K562 (cell line): ENCODE measurements at regions not wholly inside any gene's neighbourhood (a gene's known extent, or its start where the extent isn't known, plus 50 kb on each side); places are given as distances from the start of the nearest gene placed in this dataset.

Experiments used
- C11orf30 ChIP-seq: fragments of 450-650 bp; IDR thresholded peaks from 2 replicates; pipeline ENCODE4 v1.6.1; 2016; ENCODE audit warnings: low read depth, mild to moderate bottlenecking
- EGR1 ChIP-seq: fragments of 450-650 bp; conservative IDR thresholded peaks from 2 replicates; pipeline ENCODE4 v1.6.1; 2017; ENCODE audit warnings: mild to moderate bottlenecking
- FOXA3 ChIP-seq, 2 experiments: fragments of 450-650 bp in 1 of 2; sonication (generic) in 1 of 2; formaldehyde crosslinking; IDR thresholded peaks in 1 of 2; conservative IDR thresholded peaks in 1 of 2; 2 replicates each; pipeline versions ENCODE4 v1.4.0 to v1.8.0; 2020 to 2022; ENCODE audit warnings: mild to moderate bottlenecking in 2 of 2, missing genetic modification reagents in 1 of 2
- FOXP4 ChIP-seq: sonication (generic); formaldehyde crosslinking; IDR thresholded peaks from 2 replicates; pipeline ENCODE4 v1.8.0; 2022; ENCODE audit warnings: mild to moderate bottlenecking, missing genetic modification reagents, borderline replicate concordance
- HNRNPH1 ChIP-seq: fragments of 200-400 bp; formaldehyde crosslinking; optimal IDR thresholded peaks from 2 replicates; pipeline ENCODE3; 2017; ENCODE audit warnings: low read depth, mild to moderate bottlenecking, low read length, moderate library complexity
- HNRNPK ChIP-seq: fragments of 200-400 bp; formaldehyde crosslinking; IDR thresholded peaks from one replicate; pipeline ENCODE4 v1.6.1; 2018; ENCODE audit warnings: mild to moderate bottlenecking, low read depth, low read length; ENCODE audit not compliant: poor library complexity, severe bottlenecking
- NONO ChIP-seq, 2 experiments: fragments of 200-400 bp in 1 of 2; fragments of 450-650 bp in 1 of 2; formaldehyde crosslinking in 1 of 2; IDR thresholded peaks; 2 replicates each; pipeline ENCODE4 v1.6.1; 2017; ENCODE audit warnings: low read depth in 2 of 2, mild to moderate bottlenecking in 2 of 2, moderate library complexity in 2 of 2, low read length in 1 of 2
- PHF20 ChIP-seq: fragments of 450-650 bp; IDR thresholded peaks from 2 replicates; pipeline ENCODE4 v1.6.1; 2018; ENCODE audit not compliant: partially characterized antibody
- PHF8 ChIP-seq: fragments of 200-600 bp; sonication (generic); IDR thresholded peaks from 2 replicates; pipeline ENCODE4 v1.6.1; 2012; ENCODE audit warnings: mixed run types, mild to moderate bottlenecking, inconsistent platforms, low read length, moderate library complexity, borderline replicate concordance
- POLR3A ChIP-seq: IDR thresholded peaks from 2 replicates; pipeline ENCODE4 v1.6.1; 2011; ENCODE audit warnings: borderline replicate concordance, mild to moderate bottlenecking, moderate library complexity; ENCODE audit not compliant: insufficient read length, insufficient read depth; ENCODE audit errors: extremely low read depth
- RBFOX2 ChIP-seq: fragments of 200-400 bp; formaldehyde crosslinking; IDR thresholded peaks from 2 replicates; pipeline ENCODE4 v1.6.1; 2017; ENCODE audit warnings: low read depth, mild to moderate bottlenecking, low read length, moderate library complexity
- RFX1 ChIP-seq: fragments of 450-650 bp; IDR thresholded peaks from 2 replicates; pipeline ENCODE4 v1.6.1; 2016; ENCODE audit warnings: mild to moderate bottlenecking, moderate library complexity
- ZNF12 ChIP-seq: sonication (generic); formaldehyde crosslinking; IDR thresholded peaks from 2 replicates; pipeline ENCODE4 v1.4.0; 2020; ENCODE audit warnings: mild to moderate bottlenecking, missing genetic modification reagents
- ZNF121 ChIP-seq: sonication (generic); formaldehyde crosslinking; conservative IDR thresholded peaks from 2 replicates; pipeline ENCODE4 v1.8.0; 2022; ENCODE audit warnings: missing genetic modification reagents
- ZNF408 ChIP-seq: fragments of 250-450 bp; sonication (Bioruptor Pico); IDR thresholded peaks from 2 replicates; pipeline ENCODE4 v1.4.0; 2020; ENCODE audit warnings: low read depth, mild to moderate bottlenecking, moderate library complexity
- ZNF717 ChIP-seq: fragments of 250-450 bp; sonication (Bioruptor Pico); IDR thresholded peaks from 2 replicates; pipeline ENCODE4 v1.5.0; 2021
- ZNF766 ChIP-seq: fragments of 200-800 bp; sonication (Bioruptor generic); conservative IDR thresholded peaks from 2 replicates; pipeline ENCODE4 v1.6.1; 2016; ENCODE audit warnings: missing genetic modification characterization, missing compliant biosample characterization
- ZNF77 ChIP-seq: fragments of 250-450 bp; sonication (Bioruptor Pico); IDR thresholded peaks from 2 replicates; pipeline ENCODE4 v1.5.0; 2020
- TF ChIP-seq, protein P1 (sequence below), 2 experiments: fragments of 250-450 bp in 1 of 2; fragments of 450-650 bp in 1 of 2; sonication (Bioruptor Pico) in 1 of 2; IDR thresholded peaks; 2 replicates each; pipeline versions ENCODE4 v1.6.1 to v1.8.0; 2016 to 2021; ENCODE audit warnings: mild to moderate bottlenecking in 2 of 2, moderate library complexity in 2 of 2, missing compliant biosample characterization in 1 of 2, missing genetic modification characterization in 1 of 2
- TF ChIP-seq, protein P2 (sequence below): fragments of 450-650 bp; formaldehyde crosslinking; IDR thresholded peaks from 2 replicates; pipeline ENCODE4 v1.4.0; 2022; ENCODE audit warnings: missing genetic modification characterization
- TF ChIP-seq, protein P3 (sequence below): fragments of 450-650 bp; IDR thresholded peaks from 2 replicates; pipeline ENCODE4 v1.6.1; 2018; ENCODE audit warnings: mild to moderate bottlenecking, low read depth; ENCODE audit not compliant: partially characterized antibody

GRCh38 chr15:87671289-87671688 is 585.2 kb downstream of the NTRK3 start (continued):
- no peak for TF ChIP-seq FOXP4
- TF ChIP-seq HNRNPK: no peak
- TF ChIP-seq ZNF766 (CRISPR knock-in tag): peak; percentile 82
- no peak for TF ChIP-seq C11orf30
- TF ChIP-seq, protein P1, sequence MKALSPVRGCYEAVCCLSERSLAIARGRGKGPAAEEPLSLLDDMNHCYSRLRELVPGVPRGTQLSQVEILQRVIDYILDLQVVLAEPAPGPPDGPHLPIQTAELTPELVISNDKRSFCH (CRISPR knock-in tag; IDR thresholded peaks at IDR 0.05): no peak
- TF ChIP-seq, protein P1 (tag; IDR thresholded peaks at IDR 0.05): 0 out of 2 replicates have a peak, but pooled peaks have one; percentile 17
- TF ChIP-seq RBFOX2: no peak
- TF ChIP-seq ZNF408 (CRISPR knock-in tag): no peak
- TF ChIP-seq NONO (IDR thresholded peaks at IDR 0.05; ENCODE audit: low read depth in 2 of 2, low read length in 1 of 2): peak in 1 of 2 experiments; percentile 49; a peak in 1 of 4 replicates
- TF ChIP-seq, protein P2, sequence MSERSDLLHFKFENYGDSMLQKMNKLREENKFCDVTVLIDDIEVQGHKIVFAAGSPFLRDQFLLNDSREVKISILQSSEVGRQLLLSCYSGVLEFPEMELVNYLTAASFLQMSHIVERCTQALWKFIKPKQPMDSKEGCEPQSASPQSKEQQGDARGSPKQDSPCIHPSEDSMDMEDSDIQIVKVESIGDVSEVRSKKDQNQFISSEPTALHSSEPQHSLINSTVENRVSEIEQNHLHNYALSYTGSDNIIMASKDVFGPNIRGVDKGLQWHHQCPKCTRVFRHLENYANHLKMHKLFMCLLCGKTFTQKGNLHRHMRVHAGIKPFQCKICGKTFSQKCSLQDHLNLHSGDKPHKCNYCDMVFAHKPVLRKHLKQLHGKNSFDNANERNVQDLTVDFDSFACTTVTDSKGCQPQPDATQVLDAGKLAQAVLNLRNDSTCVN (CRISPR knock-in tag): no peak
- TF ChIP-seq ZNF717 (CRISPR knock-in tag): no peak
- no peak for TF ChIP-seq ZNF12 (CRISPR knock-in tag)
- no peak for TF ChIP-seq HNRNPH1
- TF ChIP-seq PHF20: no peak
- no peak for TF ChIP-seq EGR1
- TF ChIP-seq ZNF77: no peak
- TF ChIP-seq FOXA3 (CRISPR knock-in tag; conservative IDR thresholded peaks at IDR 0.05 in 1 of 2, IDR thresholded peaks at IDR 0.05 in 1 of 2): no peak
- TF ChIP-seq, protein P3, sequence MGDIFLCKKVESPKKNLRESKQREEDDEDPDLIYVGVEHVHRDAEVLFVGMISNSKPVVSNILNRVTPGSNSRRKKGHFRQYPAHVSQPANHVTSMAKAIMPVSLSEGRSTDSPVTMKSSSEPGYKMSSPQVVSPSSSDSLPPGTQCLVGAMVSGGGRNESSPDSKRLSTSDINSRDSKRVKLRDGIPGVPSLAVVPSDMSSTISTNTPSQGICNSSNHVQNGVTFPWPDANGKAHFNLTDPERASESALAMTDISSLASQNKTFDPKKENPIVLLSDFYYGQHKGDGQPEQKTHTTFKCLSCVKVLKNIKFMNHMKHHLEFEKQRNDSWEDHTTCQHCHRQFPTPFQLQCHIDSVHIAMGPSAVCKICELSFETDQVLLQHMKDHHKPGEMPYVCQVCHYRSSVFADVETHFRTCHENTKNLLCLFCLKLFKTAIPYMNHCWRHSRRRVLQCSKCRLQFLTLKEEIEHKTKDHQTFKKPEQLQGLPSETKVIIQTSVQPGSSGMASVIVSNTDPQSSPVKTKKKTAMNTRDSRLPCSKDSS: no peak
- no peak for TF ChIP-seq RFX1
- no peak for TF ChIP-seq PHF8
- no peak for TF ChIP-seq POLR3A
- TF ChIP-seq ZNF121 (CRISPR knock-in tag): no peak
